ENCODE measurements at regions not wholly inside any gene's neighbourhood (a gene's known extent, or its start where the extent isn't known, plus 50 kb on each side); places are given as distances from the start of the nearest gene placed in this dataset.

- no peak for TF ChIP-seq SPI1 (IDR thresholded peaks at IDR 0.05; ENCODE audit: borderline replicate concordance, low read depth)
- no peak for TF ChIP-seq REST (IDR thresholded peaks at IDR 0.05; ENCODE audit: insufficient replicate concordance, low read depth)
- TF ChIP-seq POLR2AphosphoS5 (IDR thresholded peaks at IDR 0.05; ENCODE audit: low read depth) = no peak
- TF ChIP-seq GABPA (IDR thresholded peaks at IDR 0.05; ENCODE audit: low read depth) = no peak
- TF ChIP-seq CTCF (IDR thresholded peaks at IDR 0.05; ENCODE audit: insufficient read depth, low read length) = no peak
- H3K27ac ChIP-seq (replicated peaks) = no peak overlapping the region
- DNase-seq (ENCODE audit: low read depth in 1 of 2, low spot score in 1 of 2) = no peak
- no peaks in the 10 kb centered on the region for H3K27me3 ChIP-seq (ENCODE audit: insufficient read depth, poor library complexity, severe bottlenecking)
- H3K4me3 ChIP-seq (replicated peaks; ENCODE audit: insufficient read depth, low read length) = no peak overlapping the region
Observed at GRCh38 chr5:144882739-144883283, 712.1 kb downstream of the KCTD16 start.

- H3K27ac ChIP-seq (replicated peaks) = no peak overlapping the region
- DNase-seq (ENCODE audit: low read depth in 1 of 2, low spot score in 1 of 2) = no peak
- H3K4me3 ChIP-seq (replicated peaks; ENCODE audit: insufficient read depth, low read length) = no peak overlapping the region
- no peaks in the 10 kb centered on the region for H3K27me3 ChIP-seq (ENCODE audit: insufficient read depth, poor library complexity, severe bottlenecking)
- no peak for TF ChIP-seq CTCF (IDR thresholded peaks at IDR 0.05; ENCODE audit: insufficient read depth, low read length)
- TF ChIP-seq POLR2AphosphoS5 (IDR thresholded peaks at IDR 0.05; ENCODE audit: low read depth) = no peak
- no peak for TF ChIP-seq GABPA (IDR thresholded peaks at IDR 0.05; ENCODE audit: low read depth)
- no peak for TF ChIP-seq REST (IDR thresholded peaks at IDR 0.05; ENCODE audit: insufficient replicate concordance, low read depth)
- TF ChIP-seq SPI1 (IDR thresholded peaks at IDR 0.05; ENCODE audit: borderline replicate concordance, low read depth) = no peak
Observed at GRCh38 chr5:144880513-144880912, 709.8 kb downstream of the KCTD16 start.

- no peak overlapping the region for H3K4me3 ChIP-seq (replicated peaks; ENCODE audit: insufficient read depth, low read length)
Observed at GRCh38 chr5:144876990-144877389, 706.3 kb downstream of the KCTD16 start.

More at GRCh38 chr5:144876990-144877389, 706.3 kb downstream of the KCTD16 start:
- Histone ChIP-seq H3K27ac (replicated peaks) (no peak overlapping the region), H3K27me3 (ENCODE audit: insufficient read depth, poor library complexity, severe bottlenecking) (no peaks in the 10 kb centered on the region)
- DNase-seq (ENCODE audit: low read depth in 1 of 2, low spot score in 1 of 2) = no peak
- TF ChIP-seq POLR2AphosphoS5 (IDR thresholded peaks at IDR 0.05; ENCODE audit: low read depth) = no peak
- TF ChIP-seq SPI1 (IDR thresholded peaks at IDR 0.05; ENCODE audit: borderline replicate concordance, low read depth) = no peak
- no peak for TF ChIP-seq REST (IDR thresholded peaks at IDR 0.05; ENCODE audit: insufficient replicate concordance, low read depth)
- no peak for TF ChIP-seq CTCF (IDR thresholded peaks at IDR 0.05; ENCODE audit: insufficient read depth, low read length)
- TF ChIP-seq GABPA (IDR thresholded peaks at IDR 0.05; ENCODE audit: low read depth) = no peak
